Medulla oblongata (tissue), 1 donor: ENCODE measurements at regions not wholly inside any gene's neighbourhood (a gene's known extent, or its start where the extent isn't known, plus 50 kb on each side); places are given as distances from the start of the nearest gene placed in this dataset.

Experiments
- DNase-seq: peaks from one replicate; pipeline ENCODE4 v3.0.0-alpha.2; 2015; ENCODE audit errors: extremely low spot score

GRCh38 chr11:94671553-94672366 is 96.4 kb upstream of the AMOTL1 start:
- DNase-seq = no peak

GRCh38 chr11:94672636-94673035 is 95.5 kb upstream of the AMOTL1 start:
- no peak for DNase-seq

GRCh38 chr11:94673386-94673785 is 94.8 kb upstream of the AMOTL1 start:
- DNase-seq = no peak

- DNase-seq = no peak
These were observed 94.1 kb upstream of the AMOTL1 start for GRCh38 chr11:94673951-94674491.

GRCh38 chr11:94675239-94675638 is 92.9 kb upstream of the AMOTL1 start:
- DNase-seq = no peak

GRCh38 chr11:94675813-94676212 is 92.3 kb upstream of the AMOTL1 start:
- DNase-seq = no peak

GRCh38 chr11:94676814-94677213 is 91.3 kb upstream of the AMOTL1 start:
- no peak for DNase-seq

- no peak for DNase-seq
These were observed 89.9 kb upstream of the AMOTL1 start for GRCh38 chr11:94678236-94678635.

GRCh38 chr11:94678901-94679300 is 89.3 kb upstream of the AMOTL1 start:
- DNase-seq = no peak

- no peak for DNase-seq
These were observed 87.7 kb upstream of the AMOTL1 start for GRCh38 chr11:94680426-94680825.

- no peak for DNase-seq
These were observed 87.0 kb upstream of the AMOTL1 start for GRCh38 chr11:94681140-94681539.

- DNase-seq = no peak
These were observed 86.3 kb upstream of the AMOTL1 start for GRCh38 chr11:94681852-94682251.

- DNase-seq = no peak
These were observed 73.7 kb upstream of the AMOTL1 start for GRCh38 chr11:94694309-94695060.

- DNase-seq = no peak
These were observed 71.0 kb upstream of the AMOTL1 start for GRCh38 chr11:94697156-94697555.

- no peak for DNase-seq
These were observed 67.5 kb upstream of the AMOTL1 start for GRCh38 chr11:94700622-94701021.

- no peak for DNase-seq
These were observed 65.7 kb upstream of the AMOTL1 start for GRCh38 chr11:94702481-94702880.

- DNase-seq = peak; percentile 7
These were observed 62.7 kb upstream of the AMOTL1 start for GRCh38 chr11:94705419-94705818.

- DNase-seq = no peak
These were observed 62.1 kb upstream of the AMOTL1 start for GRCh38 chr11:94705891-94706615.

- DNase-seq = no peak
These were observed 60.0 kb upstream of the AMOTL1 start for GRCh38 chr11:94708176-94708575.

- DNase-seq = no peak
These were observed 59.5 kb upstream of the AMOTL1 start for GRCh38 chr11:94708642-94709041.

- DNase-seq = no peak
These were observed 52.9 kb upstream of the AMOTL1 start for GRCh38 chr11:94715225-94715624.

GRCh38 chr11:94717667-94718066 is 50.5 kb upstream of the AMOTL1 start:
- no peak for DNase-seq
